ENCODE measurements at regions not wholly inside any gene's neighbourhood (a gene's known extent, or its start where the extent isn't known, plus 50 kb on each side); places are given as distances from the start of the nearest gene placed in this dataset.

GRCh38 chr5:101860145-101860544, 435.9 kb downstream of the SLCO4C1 start:
- TF ChIP-seq EP300 (IDR thresholded peaks at IDR 0.05) (no peak), POLR2AphosphoS5 (IDR thresholded peaks at IDR 0.05) (no peak), POLR2A (IDR thresholded peaks at IDR 0.05) (no peak), CTCF (IDR thresholded peaks at IDR 0.05) (no peak)
- no peaks in the 10 kb centered on the region for H3K9me3 ChIP-seq
- no peak overlapping the region for H3K27ac ChIP-seq
- no peaks in the 10 kb centered on the region for H3K36me3 ChIP-seq
- H3K27me3 ChIP-seq = no peaks in the 10 kb centered on the region
- no peaks in the 10 kb centered on the region for H3K4me1 ChIP-seq
- DNase-seq (ENCODE audit: low spot score in 2 of 2) = no peak
- WGBS = 95% methylated on average over 7 of the region's 10 CpGs
- H3K4me3 ChIP-seq = no peak overlapping the region

GRCh38 chr5:101846496-101846895, 449.6 kb downstream of the SLCO4C1 start:
- TF ChIP-seq POLR2AphosphoS5 (IDR thresholded peaks at IDR 0.05) (no peak), POLR2A (IDR thresholded peaks at IDR 0.05) (no peak), CTCF (IDR thresholded peaks at IDR 0.05) (no peak), EP300 (IDR thresholded peaks at IDR 0.05) (no peak)

GRCh38 chr5:101843055-101843454, 453.0 kb downstream of the SLCO4C1 start:
- WGBS = 96% methylated on average over 1 of the region's 1 CpG
- H3K36me3 ChIP-seq = no peaks in the 10 kb centered on the region
- H3K4me1 ChIP-seq = no peaks in the 10 kb centered on the region
- H3K4me3 ChIP-seq = no peak overlapping the region
- no peak overlapping the region for H3K27ac ChIP-seq
- H3K27me3 ChIP-seq = no peaks in the 10 kb centered on the region
- no peaks in the 10 kb centered on the region for H3K9me3 ChIP-seq
- no peak for DNase-seq (ENCODE audit: low spot score in 2 of 2)
- TF ChIP-seq POLR2AphosphoS5 (IDR thresholded peaks at IDR 0.05) = no peak
- no peak for TF ChIP-seq EP300 (IDR thresholded peaks at IDR 0.05)
- no peak for TF ChIP-seq POLR2A (IDR thresholded peaks at IDR 0.05)
- no peak for TF ChIP-seq CTCF (IDR thresholded peaks at IDR 0.05)

More at GRCh38 chr5:101846496-101846895, 449.6 kb downstream of the SLCO4C1 start:
- DNase-seq (ENCODE audit: low spot score in 2 of 2) = no peak
- Histone ChIP-seq H3K27ac (no peak overlapping the region), H3K4me1 (no peaks in the 10 kb centered on the region), H3K4me3 (no peak overlapping the region), H3K9me3 (no peaks in the 10 kb centered on the region), H3K36me3 (no peaks in the 10 kb centered on the region), H3K27me3 (no peaks in the 10 kb centered on the region)

GRCh38 chr5:101838435-101838834, 457.6 kb downstream of the SLCO4C1 start:
- TF ChIP-seq POLR2A (IDR thresholded peaks at IDR 0.05) (no peak), POLR2AphosphoS5 (IDR thresholded peaks at IDR 0.05) (no peak), EP300 (IDR thresholded peaks at IDR 0.05) (no peak), CTCF (IDR thresholded peaks at IDR 0.05) (no peak)
- 19% methylated on average over 5 of the region's 5 CpGs for WGBS

GRCh38 chr5:101829255-101829654, 466.8 kb downstream of the SLCO4C1 start:
- H3K9me3 ChIP-seq = no peaks in the 10 kb centered on the region
- DNase-seq (ENCODE audit: low spot score in 2 of 2) = no peak
- H3K36me3 ChIP-seq = no peaks in the 10 kb centered on the region
- TF ChIP-seq CTCF (IDR thresholded peaks at IDR 0.05) = no peak
- no peak for TF ChIP-seq POLR2A (IDR thresholded peaks at IDR 0.05)
- TF ChIP-seq EP300 (IDR thresholded peaks at IDR 0.05) = no peak
- 63% methylated on average over 4 of the region's 4 CpGs for WGBS
- no peaks in the 10 kb centered on the region for H3K27me3 ChIP-seq
- H3K27ac ChIP-seq = no peak overlapping the region
- H3K4me1 ChIP-seq = no peaks in the 10 kb centered on the region
- H3K4me3 ChIP-seq = no peak overlapping the region

More at GRCh38 chr5:101838435-101838834, 457.6 kb downstream of the SLCO4C1 start:
- Histone ChIP-seq H3K27ac (no peak overlapping the region), H3K9me3 (no peaks in the 10 kb centered on the region), H3K36me3 (no peaks in the 10 kb centered on the region), H3K4me3 (no peak overlapping the region), H3K27me3 (no peaks in the 10 kb centered on the region), H3K4me1 (no peaks in the 10 kb centered on the region)
- no peak for DNase-seq (ENCODE audit: low spot score in 2 of 2)

Data from suprapubic skin (tissue), 4 donors.